Fibroblast of lung (primary cell): ENCODE measurements at regions not wholly inside any gene's neighbourhood (a gene's known extent, or its start where the extent isn't known, plus 50 kb on each side); places are given as distances from the start of the nearest gene placed in this dataset.

Source experiments
- DNase-seq, 2 donors: peaks; one replicate each; pipeline versions ENCODE4 v3.0.0 to v3.0.0-alpha.2; 2010; ENCODE audit warnings: low read depth in 2 of 2
- H2AFZ ChIP-seq: 2 replicates; pipeline ENCODE4 v1.5.1; 2012; ENCODE audit warnings: low read length, control low read depth, inconsistent platforms
- H3K27ac ChIP-seq: 2 replicates; pipeline ENCODE4 v1.5.1; 2011; ENCODE audit warnings: low read length, control low read depth; ENCODE audit not compliant: insufficient read depth
- H3K27me3 ChIP-seq: 2 replicates; pipeline ENCODE4 v1.5.1; 2011; ENCODE audit warnings: mild to moderate bottlenecking, low read length; ENCODE audit not compliant: control insufficient read depth, insufficient read depth
- H3K36me3 ChIP-seq: 2 replicates; pipeline ENCODE4 v1.5.1; 2011; ENCODE audit warnings: low read length; ENCODE audit not compliant: control insufficient read depth, insufficient read depth
- H3K4me1 ChIP-seq: 2 replicates; pipeline ENCODE4 v1.5.1; 2011; ENCODE audit warnings: low read length; ENCODE audit not compliant: control insufficient read depth, insufficient read depth; ENCODE audit errors: extremely low read depth
- H3K4me2 ChIP-seq: 2 replicates; pipeline ENCODE4 v1.5.1; 2011; ENCODE audit warnings: low read length, control low read depth; ENCODE audit not compliant: insufficient read depth; ENCODE audit errors: extremely low read depth
- H3K4me3 ChIP-seq, 4 experiments: fragments of 200-600 bp in 1 of 4; sonication (generic) in 1 of 4; replicated peaks in 1 of 4; 2 replicates each; pipeline ENCODE4 v1.5.1; 2011 to 2016; ENCODE audit warnings: low read length in 4 of 4, low read depth in 3 of 4, mild to moderate bottlenecking in 3 of 4, control low read depth in 2 of 4, inconsistent platforms in 1 of 4, mixed read lengths in 1 of 4; ENCODE audit not compliant: insufficient read depth in 1 of 4; ENCODE audit errors: control extremely low read depth in 1 of 4
- H3K79me2 ChIP-seq: 2 replicates; pipeline ENCODE4 v1.5.1; 2012; ENCODE audit warnings: mild to moderate bottlenecking, low read length, inconsistent platforms; ENCODE audit not compliant: control insufficient read depth, insufficient read depth
- H3K9ac ChIP-seq: 2 replicates; pipeline ENCODE4 v1.5.1; 2011; ENCODE audit warnings: mild to moderate bottlenecking, low read length, control low read depth; ENCODE audit not compliant: insufficient read depth
- H3K9me3 ChIP-seq: 2 replicates; pipeline ENCODE4 v1.5.1; 2012; ENCODE audit warnings: low read depth, low read length; ENCODE audit not compliant: control insufficient read depth, insufficient read depth
- H4K20me1 ChIP-seq: 2 replicates; pipeline ENCODE4 v1.5.1; 2011; ENCODE audit warnings: low read length; ENCODE audit not compliant: control insufficient read depth, insufficient read depth; ENCODE audit errors: extremely low read depth
- CTCF ChIP-seq, 2 donors: IDR thresholded peaks in 1 of 2; conservative IDR thresholded peaks in 1 of 2; 1 replicate in 1 of 2; 2 replicates in 1 of 2; pipeline ENCODE4 v1.5.1; 2011 to 2012; ENCODE audit warnings: low read length in 2 of 2, control low read depth in 1 of 2, inconsistent platforms in 1 of 2, low read depth in 1 of 2, mild to moderate bottlenecking in 1 of 2
- EZH2 ChIP-seq: IDR thresholded peaks from 2 replicates; pipeline ENCODE4 v1.5.1; 2012; ENCODE audit warnings: low read length, control low read depth, mild to moderate bottlenecking; ENCODE audit errors: missing control alignments

DNA sequence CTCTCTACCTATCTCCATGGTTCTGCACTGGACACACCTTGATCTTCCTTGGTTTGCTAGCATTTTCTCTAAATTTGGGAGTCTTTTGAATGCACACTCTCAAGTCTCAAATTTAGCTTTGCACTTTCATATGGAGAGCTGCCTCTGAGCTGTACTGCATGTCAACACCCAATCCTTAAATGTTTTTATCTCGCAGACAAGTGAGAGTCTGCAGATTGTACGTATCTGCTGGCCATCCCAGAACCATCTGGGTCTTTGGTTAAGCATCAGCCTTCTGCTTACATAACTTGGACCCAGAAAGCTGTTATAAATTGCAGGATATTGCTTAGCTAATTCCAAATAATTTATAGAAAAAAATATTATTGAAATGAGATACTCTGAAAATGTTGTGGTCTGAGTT is 111.4 kb upstream of the GRAMD2B start:
- H3K36me3 ChIP-seq, result no peaks in the 10 kb centered on the region
- no peaks in the 10 kb centered on the region for H4K20me1 ChIP-seq
- TF ChIP-seq EZH2 (no peak), CTCF (conservative IDR thresholded peaks at IDR 0.05 in 1 of 2, IDR thresholded peaks at IDR 0.05 in 1 of 2; ENCODE audit: low read depth in 1 of 2, low read length in 2 of 2) (no peak)
- no peak for DNase-seq
- H3K4me1 ChIP-seq, result no peaks in the 10 kb centered on the region
- no peaks in the 10 kb centered on the region for H3K27me3 ChIP-seq
- no peak overlapping the region for H2AFZ ChIP-seq
- H3K27ac ChIP-seq, result no peak overlapping the region
- no peak overlapping the region for H3K4me2 ChIP-seq
- H3K4me3 ChIP-seq, result no peak overlapping the region
- H3K9ac ChIP-seq, result no peak overlapping the region
- no peaks in the 10 kb centered on the region for H3K79me2 ChIP-seq
- H3K9me3 ChIP-seq, result no peaks in the 10 kb centered on the region

DNA sequence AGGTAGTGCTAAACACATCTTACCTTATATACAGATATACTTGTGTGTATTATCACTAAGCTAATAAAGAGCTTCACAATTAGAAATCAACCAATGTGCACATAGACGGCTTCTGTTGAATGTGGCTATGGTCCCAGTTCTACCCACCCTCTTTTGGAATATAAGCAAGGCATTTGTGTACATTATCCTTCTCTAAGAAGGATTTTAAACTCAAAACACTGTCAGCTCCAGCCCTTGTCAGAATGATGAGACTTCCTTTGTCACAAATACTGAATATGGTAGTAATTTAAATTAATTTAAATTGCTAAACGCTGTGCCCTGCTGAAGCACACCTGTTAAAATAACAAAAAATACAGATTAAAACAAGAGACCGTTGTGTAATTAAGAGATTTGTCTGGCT is 107.9 kb upstream of the GRAMD2B start:
- no peaks in the 10 kb centered on the region for H4K20me1 ChIP-seq
- TF ChIP-seq EZH2 (no peak), CTCF (conservative IDR thresholded peaks at IDR 0.05 in 1 of 2, IDR thresholded peaks at IDR 0.05 in 1 of 2; ENCODE audit: low read depth in 1 of 2, low read length in 2 of 2) (no peak)
- H3K4me1 ChIP-seq, result no peaks in the 10 kb centered on the region
- no peaks in the 10 kb centered on the region for H3K36me3 ChIP-seq
- H3K27me3 ChIP-seq, result no peaks in the 10 kb centered on the region
- no peaks in the 10 kb centered on the region for H3K9me3 ChIP-seq
- no peak overlapping the region for H3K27ac ChIP-seq
- no peak overlapping the region for H3K4me2 ChIP-seq
- H2AFZ ChIP-seq, result no peak overlapping the region
- no peak overlapping the region for H3K9ac ChIP-seq
- DNase-seq, result no peak
- H3K79me2 ChIP-seq, result no peaks in the 10 kb centered on the region
- no peak overlapping the region for H3K4me3 ChIP-seq

DNA sequence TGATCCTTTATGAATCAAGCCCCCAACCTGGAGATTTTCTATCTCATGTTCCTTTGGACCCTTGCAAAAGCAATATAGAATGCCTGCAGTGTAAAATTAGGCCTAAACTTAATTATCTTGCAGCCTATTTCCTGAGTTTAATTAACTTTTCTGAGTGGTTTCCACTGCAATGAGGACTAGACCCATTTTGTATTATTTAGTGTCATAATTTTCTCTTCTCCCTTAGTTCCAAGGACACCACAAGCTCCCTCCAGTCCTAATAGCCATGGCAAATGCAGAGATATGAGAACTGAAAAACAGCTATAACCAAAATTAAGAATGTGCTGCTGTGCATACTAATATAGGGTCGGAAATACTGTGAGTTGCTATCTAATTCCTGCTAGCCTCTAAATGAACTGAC is 90.9 kb upstream of the GRAMD2B start:
- TF ChIP-seq CTCF (conservative IDR thresholded peaks at IDR 0.05 in 1 of 2, IDR thresholded peaks at IDR 0.05 in 1 of 2; ENCODE audit: low read depth in 1 of 2, low read length in 2 of 2) (no peak), EZH2 (no peak)
- Histone ChIP-seq H3K9me3 (no peaks in the 10 kb centered on the region), H4K20me1 (no peaks in the 10 kb centered on the region)

More for the DNA sequence above, 90.9 kb upstream of the GRAMD2B start:
- no peak overlapping the region for H3K4me2 ChIP-seq
- no peak overlapping the region for H3K9ac ChIP-seq
- H2AFZ ChIP-seq, result no peak overlapping the region
- no peaks in the 10 kb centered on the region for H3K79me2 ChIP-seq
- no peak overlapping the region for H3K4me3 ChIP-seq
- DNase-seq, result no peak
- no peaks in the 10 kb centered on the region for H3K4me1 ChIP-seq
- H3K27me3 ChIP-seq, result no peaks in the 10 kb centered on the region
- no peaks in the 10 kb centered on the region for H3K36me3 ChIP-seq
- H3K27ac ChIP-seq, result no peak overlapping the region
